H1 (cell line): ENCODE measurements at regions not wholly inside any gene's neighbourhood (a gene's known extent, or its start where the extent isn't known, plus 50 kb on each side); places are given as distances from the start of the nearest gene placed in this dataset.

Experiments
- CTCF ChIA-PET: fragments of 300-600 bp; sonication (Branson Sonifier 250); formaldehyde crosslinking; loops from one replicate; lab custom pipeline; 2021; ENCODE audit not compliant: partially characterized antibody; lab: Charles Lee
- POLR2A ChIA-PET: fragments of 300-600 bp; sonication (Branson Sonifier 250); formaldehyde crosslinking; loops from one replicate; lab custom pipeline; 2021; ENCODE audit warnings: inconsistent platforms; ENCODE audit not compliant: partially characterized antibody; lab: Charles Lee
- DNase-seq, 2 experiments: peaks; one replicate each; pipeline versions ENCODE4 v3.0.0 to v3.0.0-alpha.2; 2010 to 2022; ENCODE audit warnings: low spot score in 2 of 2, low read depth in 1 of 2, mixed read lengths in 1 of 2
- FAIRE-seq: peaks from 2 replicates; lab custom pipeline; 2011; peaks lifted over from hg19 to GRCh38; lab: Jason Lieb, UNC
- H2AFZ ChIP-seq: 2 replicates; pipeline ENCODE4 v1.8.1; 2012; ENCODE audit warnings: low read length, inconsistent platforms
- H2AK5ac ChIP-seq: 2 replicates; pipeline ENCODE4 v1.6.1; 2013; ENCODE audit warnings: low read depth, low read length
- H2BK120ac ChIP-seq: replicated peaks from 2 replicates; pipeline ENCODE3; 2013; ENCODE audit warnings: low read depth, low read length, inconsistent platforms
- H2BK12ac ChIP-seq: 2 replicates; pipeline ENCODE4 v1.6.1; 2013; ENCODE audit warnings: low read depth, low read length
- H2BK15ac ChIP-seq: 2 replicates; pipeline ENCODE4 v1.6.1; 2013; ENCODE audit warnings: low read length
- H2BK20ac ChIP-seq: 2 replicates; pipeline ENCODE4 v1.6.1; 2013; ENCODE audit warnings: low read length
- H2BK5ac ChIP-seq: 2 replicates; pipeline ENCODE4 v1.6.1; 2013; ENCODE audit warnings: low read depth, low read length
- H3K14ac ChIP-seq: 2 replicates; pipeline ENCODE4 v1.6.1; 2013; ENCODE audit warnings: inconsistent platforms; ENCODE audit not compliant: insufficient read length
- H3K18ac ChIP-seq: 2 replicates; pipeline ENCODE4 v1.6.1; 2013; ENCODE audit warnings: low read length; ENCODE audit errors: extremely low read depth
- H3K23ac ChIP-seq: 2 replicates; pipeline ENCODE4 v1.6.1; 2013; ENCODE audit warnings: inconsistent platforms; ENCODE audit not compliant: insufficient read length
- H3K23me2 ChIP-seq: 2 replicates; pipeline ENCODE4 v1.6.1; 2013; ENCODE audit warnings: low read depth, low read length
- H3K27ac ChIP-seq: 2 replicates; pipeline ENCODE4 v1.6.1; 2011; ENCODE audit warnings: low read depth, low read length, inconsistent platforms
- H3K27me3 ChIP-seq, 4 experiments: replicated peaks in 1 of 4; 1 replicate in 1 of 4; 2 replicates in 3 of 4; pipeline versions ENCODE4 v1.6.1 to v1.8.1; 2011 to 2013; ENCODE audit warnings: low read length in 3 of 4, mild to moderate bottlenecking in 3 of 4, inconsistent platforms in 2 of 4, mixed read lengths in 2 of 4, moderate library complexity in 1 of 4; ENCODE audit not compliant: control insufficient read depth in 3 of 4, insufficient read depth in 3 of 4; ENCODE audit errors: extremely low read depth in 1 of 4
- H3K36me3 ChIP-seq, 4 experiments: 2 replicates each; pipeline versions ENCODE4 v1.6.1 to v1.8.1; 2011 to 2013; ENCODE audit warnings: mild to moderate bottlenecking in 4 of 4, low read length in 3 of 4, moderate library complexity in 2 of 4, control low read depth in 1 of 4, inconsistent platforms in 1 of 4; ENCODE audit not compliant: insufficient read depth in 4 of 4, control insufficient read depth in 2 of 4
- H3K4ac ChIP-seq: replicated peaks from 2 replicates; pipeline ENCODE3; 2013; ENCODE audit warnings: low read length, low read depth, mixed read lengths, inconsistent platforms; ENCODE audit not compliant: insufficient read length
- H3K4me1 ChIP-seq, 4 experiments: replicated peaks in 1 of 4; 1 replicate in 1 of 4; 2 replicates in 3 of 4; pipeline versions ENCODE4 v1.6.1 to v1.8.1; 2011 to 2013; ENCODE audit warnings: low read length in 3 of 4, inconsistent platforms in 2 of 4, mixed read lengths in 1 of 4; ENCODE audit not compliant: insufficient read depth in 4 of 4, control insufficient read depth in 3 of 4
- H3K4me2 ChIP-seq, 2 experiments: 2 replicates each; pipeline versions ENCODE4 v1.6.1 to v1.8.1; 2011 to 2013; ENCODE audit warnings: low read depth in 2 of 2, low read length in 2 of 2, control low read depth in 1 of 2, inconsistent platforms in 1 of 2, mild to moderate bottlenecking in 1 of 2; ENCODE audit not compliant: insufficient read depth in 1 of 2
- H3K4me3 ChIP-seq, 4 experiments: fragments of 200-600, 300-600 bp in 1 of 4; sonication (generic), shearing (Covaris generic), sonication (Bioruptor Twin) in 1 of 4; 2 replicates each; pipeline versions ENCODE4 v1.5.1 to v1.8.1; 2011 to 2016; ENCODE audit warnings: low read length in 4 of 4, low read depth in 3 of 4, control low read depth in 2 of 4, inconsistent platforms in 2 of 4, mild to moderate bottlenecking in 2 of 4, mixed read lengths in 1 of 4, moderate library complexity in 1 of 4; ENCODE audit not compliant: insufficient read depth in 2 of 4; ENCODE audit errors: extremely low read depth in 1 of 4
- H3K56ac ChIP-seq: replicated peaks from 2 replicates; pipeline ENCODE3; 2013; ENCODE audit warnings: low read depth, mild to moderate bottlenecking, mixed read lengths, low read length, inconsistent platforms; ENCODE audit not compliant: insufficient read length
- H3K79me1 ChIP-seq: 2 replicates; pipeline ENCODE4 v1.6.1; 2013; ENCODE audit warnings: low read depth, low read length, control low read depth
- H3K79me2 ChIP-seq, 2 experiments: 2 replicates each; pipeline versions ENCODE4 v1.6.1 to v1.8.1; 2012 to 2013; ENCODE audit warnings: low read length in 2 of 2, mild to moderate bottlenecking in 2 of 2, inconsistent platforms in 1 of 2; ENCODE audit not compliant: insufficient read depth in 2 of 2, control insufficient read depth in 1 of 2
- H3K9ac ChIP-seq, 4 experiments: replicated peaks in 1 of 4; 1 replicate in 1 of 4; 2 replicates in 3 of 4; pipeline versions ENCODE4 v1.6.1 to v1.8.1; 2011 to 2013; ENCODE audit warnings: low read depth in 3 of 4, low read length in 3 of 4, control low read depth in 2 of 4, mild to moderate bottlenecking in 2 of 4, moderate library complexity in 2 of 4, inconsistent platforms in 1 of 4; ENCODE audit errors: extremely low read depth in 1 of 4
- H3K9me3 ChIP-seq, 2 experiments: 2 replicates each; pipeline versions ENCODE4 v1.6.1 to v1.8.1; 2012 to 2013; ENCODE audit warnings: mild to moderate bottlenecking in 2 of 2, moderate library complexity in 2 of 2, control low read depth in 1 of 2, inconsistent platforms in 1 of 2, low read depth in 1 of 2, low read length in 1 of 2, mixed read lengths in 1 of 2; ENCODE audit not compliant: insufficient read depth in 2 of 2
- H4K20me1 ChIP-seq, 2 experiments: replicated peaks in 1 of 2; 2 replicates each; pipeline versions ENCODE3 to v1.8.1; 2011 to 2013; ENCODE audit warnings: inconsistent platforms in 2 of 2, low read length in 2 of 2, mild to moderate bottlenecking in 1 of 2; ENCODE audit not compliant: insufficient read depth in 2 of 2, control insufficient read depth in 1 of 2
- H4K5ac ChIP-seq: 2 replicates; pipeline ENCODE4 v1.6.1; 2013; ENCODE audit warnings: low read length, low read depth, mixed read lengths, inconsistent platforms; ENCODE audit not compliant: insufficient read length
- H4K8ac ChIP-seq: 2 replicates; pipeline ENCODE4 v1.8.0; 2013; ENCODE audit warnings: mild to moderate bottlenecking, moderate library complexity, low read length, inconsistent platforms; ENCODE audit not compliant: insufficient read depth; ENCODE audit errors: extremely low read depth
- H4K91ac ChIP-seq: replicated peaks from 2 replicates; pipeline ENCODE3; 2013; ENCODE audit warnings: low read length, mixed read lengths, inconsistent platforms; ENCODE audit not compliant: insufficient read length
- ASH2L ChIP-seq: fragments of 200-600, 300-600 bp; sonication (generic); IDR thresholded peaks from one replicate; pipeline ENCODE4 v1.7.1; 2017; ENCODE audit warnings: low read length
- BRCA1 ChIP-seq: IDR thresholded peaks from 2 replicates; pipeline ENCODE4 v1.6.1; 2012; ENCODE audit warnings: low read depth, low read length, improper control_type of control experiment
- CBX5 ChIP-seq: fragments of 300-800, 300-1000 bp; sonication (generic); IDR thresholded peaks from 2 replicates; pipeline ENCODE4 v1.7.1; 2016; ENCODE audit warnings: antibody characterized with exemption, low read length, low read depth
- EP300 ChIP-seq, 2 experiments: IDR thresholded peaks; 1 replicate in 1 of 2; 2 replicates in 1 of 2; pipeline ENCODE4 v1.6.1; 2011 to 2012; ENCODE audit warnings: low read depth in 2 of 2, low read length in 2 of 2, mild to moderate bottlenecking in 2 of 2, borderline replicate concordance in 1 of 2, inconsistent platforms in 1 of 2, moderate library complexity in 1 of 2
- GTF2F1 ChIP-seq: IDR thresholded peaks from 2 replicates; pipeline ENCODE4 v1.6.1; 2012; ENCODE audit warnings: low read depth, low read length, improper control_type of control experiment, borderline replicate concordance
- YY1 ChIP-seq: IDR thresholded peaks from 2 replicates; pipeline ENCODE4 v1.6.1; 2011; ENCODE audit warnings: low read depth, mild to moderate bottlenecking, low read length
- WGBS, 2 experiments: shearing (Covaris generic) in 1 of 2; methylation state at CpG; one replicate each; pipeline versions ENCODE4 v1.1.6 to v1.1.7; 2013 to 2015; ENCODE audit warnings: low lambda C conversion rate in 2 of 2, mixed read lengths in 2 of 2, inconsistent platforms in 1 of 2, low coverage in 1 of 2, missing lambda C conversion rate in 1 of 2; ENCODE audit not compliant: insufficient replicate concordance in 2 of 2, insufficient coverage in 1 of 2, insufficient read length in 1 of 2; ENCODE audit errors: extremely low coverage in 1 of 2, missing lambda C conversion rate in 1 of 2; 5-methylcytosine and 5-hydroxymethylcytosine counted together

- no peak overlapping the region for H3K9ac ChIP-seq
- no peak overlapping the region for H3K56ac ChIP-seq
- peaks cover 5% of the 10 kb centered on the region; the same call in 1 of the 2 replicates for H3K23me2 ChIP-seq
- no peak overlapping the region for H2BK20ac ChIP-seq
- no peak overlapping the region for H2BK120ac ChIP-seq
- ChIA-PET POLR2A (interaction anchor here (0.9 to 1.3 kb wide), 2 partner anchors 9 to 339 kb away, joined by 3 read pairs; no protein-coding TSS in a partner anchor), CTCF (interaction anchor here (0.9 to 1.0 kb wide), 2 partner anchors 9 to 1297 kb away, joined by 3 read pairs; no protein-coding TSS in a partner anchor)
- H3K27me3 ChIP-seq = peaks cover 34 to 48% (median 41%) of the 10 kb centered on the region in 4 experiments; a peak in 6 of 7 replicates
- no peak overlapping the region for H2BK12ac ChIP-seq
- H3K27ac ChIP-seq = no peak overlapping the region
- H3K36me3 ChIP-seq = no peaks in the 10 kb centered on the region; a peak in 1 of 8 replicates
- H3K18ac ChIP-seq = no peak overlapping the region
- DNase-seq (no peak), FAIRE-seq (no peak)
- no peak overlapping the region for H4K8ac ChIP-seq
- H3K4me1 ChIP-seq = peaks cover 7 to 15% (median 8%) of the 10 kb centered on the region in 4 experiments
- no peak overlapping the region for H4K5ac ChIP-seq
- no peak overlapping the region for H3K23ac ChIP-seq
- H3K79me1 ChIP-seq = no peaks in the 10 kb centered on the region
- no peak overlapping the region; a peak in 1 of 4 replicates for H3K4me2 ChIP-seq
- no peak overlapping the region for H2BK5ac ChIP-seq
- H2AK5ac ChIP-seq = no peak overlapping the region
- TF ChIP-seq YY1 (no peak), ASH2L (no peak), CBX5 (no peak), EP300 (IDR thresholded peaks at IDR 0.05; ENCODE audit: borderline replicate concordance in 1 of 2, low read depth in 2 of 2, low read length in 2 of 2) (no peak), GTF2F1 (no peak), BRCA1 (no peak)
- no peak overlapping the region for H3K4ac ChIP-seq
- no peaks in the 10 kb centered on the region for H3K79me2 ChIP-seq
- no peak overlapping the region for H2AFZ ChIP-seq
- no peak overlapping the region for H2BK15ac ChIP-seq
- H4K20me1 ChIP-seq = peaks cover 5 to 8% of the 10 kb centered on the region in 2 experiments
- no peak overlapping the region for H3K4me3 ChIP-seq
- 9% methylated on average over 15 of the region's 15 CpGs; no CpG with 5 or more reads in 1 of the 2 experiments for WGBS, 2 experiments
- no peak overlapping the region for H4K91ac ChIP-seq
- H3K9me3 ChIP-seq = no peaks in the 10 kb centered on the region
- no peak overlapping the region for H3K14ac ChIP-seq
Measured at GRCh38 chr7:25861601-25862260, 290.3 kb upstream of the NFE2L3 start.
